HG02798 (cell line): ENCODE measurements at regions not wholly inside any gene's neighbourhood (a gene's known extent, or its start where the extent isn't known, plus 50 kb on each side); places are given as distances from the start of the nearest gene placed in this dataset.
"Not testable (repeated sequence)": the region's sequence is repeated elsewhere in the genome, so short reads cannot be mapped to it uniquely, and the experiment has no call there.

Experiments
- ATAC-seq: cut with Tn5 transposase; IDR thresholded peaks from one replicate; pipeline ENCODE4 v1.9.1; 2021; ENCODE audit warnings: mild to moderate bottlenecking; ENCODE audit not compliant: unreplicated experiment, poor library complexity

DNA sequence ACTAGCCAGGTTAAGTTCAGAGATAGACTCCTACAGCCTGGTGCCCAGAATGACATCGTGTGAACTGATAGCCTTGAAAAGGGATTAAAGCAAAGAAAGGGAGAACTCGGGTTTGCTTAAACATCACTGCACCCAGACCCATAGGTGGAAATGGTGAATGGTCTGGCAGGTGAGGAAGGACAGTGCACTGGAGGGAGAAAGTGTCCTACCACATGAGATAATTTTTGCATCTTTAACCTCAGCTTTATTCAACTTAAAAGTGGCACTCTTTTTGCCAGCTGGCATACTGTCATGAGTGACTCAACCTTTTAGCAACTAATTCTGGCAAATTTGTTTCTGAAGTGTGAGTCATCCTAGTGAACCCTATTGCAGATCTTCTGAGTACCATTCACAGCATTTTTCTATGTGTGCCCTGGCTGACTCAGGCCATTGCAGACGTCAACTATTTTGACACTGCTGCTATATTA is 53.0 kb upstream of the DAPP1 start:
- ATAC-seq = no peak

DNA sequence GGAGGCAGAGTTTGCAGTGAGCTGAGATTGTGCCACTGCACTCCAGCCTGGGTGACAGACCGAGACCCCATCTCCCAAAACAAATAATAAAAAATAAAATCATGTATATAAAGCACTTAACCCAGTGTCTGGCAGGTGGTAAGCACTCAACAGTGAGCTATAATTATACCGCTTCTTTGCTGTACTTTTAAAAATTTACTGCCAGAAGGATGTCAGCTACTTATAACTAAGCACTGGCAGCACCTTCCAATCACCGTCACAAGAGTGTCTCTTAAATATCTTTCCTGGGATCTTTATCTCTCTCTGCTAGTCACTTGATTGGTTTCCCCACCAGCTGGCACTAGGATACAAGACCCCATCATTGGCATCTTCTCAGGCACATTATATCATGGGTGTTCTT is 53.9 kb upstream of the DAPP1 start:
- ATAC-seq = no peak

- ATAC-seq = no peak
These were observed 56.6 kb upstream of the DAPP1 start for GRCh38 chr4:99759988-99760387.

GRCh38 chr4:99759346-99759984 is 57.2 kb upstream of the DAPP1 start:
- ATAC-seq = no peak

GRCh38 chr4:99755223-99755944 is 61.2 kb upstream of the DAPP1 start:
- no peak for ATAC-seq

DNA sequence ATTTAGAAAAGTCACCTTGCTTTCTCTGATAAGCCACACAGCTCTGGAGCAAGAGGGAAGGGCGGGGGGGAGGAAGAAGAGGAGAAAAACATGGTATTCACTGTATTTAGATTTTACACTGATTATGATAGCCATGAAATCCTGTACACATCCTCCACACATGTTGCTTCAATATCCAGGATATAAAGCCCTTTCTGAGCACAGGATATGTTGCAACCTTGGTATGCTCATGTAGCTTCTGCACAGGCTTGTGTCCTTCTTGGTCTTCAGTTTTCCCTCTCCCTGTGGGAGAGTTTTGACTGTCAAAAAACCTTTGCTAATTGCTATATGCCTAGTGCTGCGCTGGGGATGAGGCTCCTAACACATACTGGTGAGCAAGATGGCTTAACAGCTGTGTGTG is 61.9 kb upstream of the DAPP1 start:
- no peak for ATAC-seq

GRCh38 chr4:99753931-99754330 is 62.7 kb upstream of the DAPP1 start:
- no peak for ATAC-seq

GRCh38 chr4:99749445-99750391 is 66.9 kb upstream of the DAPP1 start:
- ATAC-seq = peak; percentile 50

- no peak for ATAC-seq
These were observed 70.2 kb upstream of the DAPP1 start for GRCh38 chr4:99746443-99746842.

- ATAC-seq = no peak
These were observed 79.2 kb upstream of the C4orf54 start for GRCh38 chr4:99736846-99737245.

DNA sequence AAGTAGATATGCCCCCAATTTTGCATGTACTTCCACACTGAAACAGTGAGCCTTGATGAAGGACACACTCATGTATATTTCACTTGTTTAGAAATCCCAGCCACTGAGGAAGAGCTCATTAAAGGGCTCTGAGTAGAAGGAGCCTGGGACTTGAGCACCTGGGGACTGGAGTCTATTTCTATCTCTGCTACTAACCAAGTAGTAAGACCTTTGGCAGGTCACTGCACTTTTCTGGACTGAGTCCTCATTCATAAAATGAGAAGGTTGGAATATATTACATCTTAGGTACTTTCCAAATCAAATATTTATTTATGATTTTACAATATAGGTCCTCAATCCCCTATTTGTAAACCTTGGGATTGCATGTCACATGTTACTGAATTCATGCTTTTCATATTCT is 78.2 kb upstream of the C4orf54 start:
- no peak for ATAC-seq

GRCh38 chr4:99734583-99735322 is 77.1 kb upstream of the C4orf54 start:
- ATAC-seq = no peak

GRCh38 chr4:99733455-99733854 is 75.8 kb upstream of the C4orf54 start:
- ATAC-seq = not testable (repeated sequence)

- no peak for ATAC-seq
These were observed 71.6 kb upstream of the C4orf54 start for GRCh38 chr4:99729186-99729585.

DNA sequence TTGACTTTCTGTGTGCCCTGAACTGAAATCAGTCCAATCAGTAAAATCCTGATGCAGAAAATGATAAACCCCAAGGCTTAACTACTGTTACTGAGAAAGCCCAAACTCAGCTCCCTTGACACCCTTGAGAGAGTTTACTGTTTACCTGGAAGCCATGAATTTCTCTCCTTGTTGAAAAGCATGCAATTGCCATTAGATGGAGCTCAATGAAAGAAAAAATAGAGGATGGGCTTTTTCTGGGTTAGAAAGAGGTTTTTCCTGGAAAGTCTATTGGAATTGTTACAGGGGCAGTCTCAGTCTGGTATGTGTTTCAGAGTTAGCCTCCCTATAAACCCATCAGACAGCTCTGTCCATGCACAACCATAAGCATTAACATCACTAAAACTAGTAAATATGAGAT is 66.4 kb upstream of the C4orf54 start:
- no peak for ATAC-seq

DNA sequence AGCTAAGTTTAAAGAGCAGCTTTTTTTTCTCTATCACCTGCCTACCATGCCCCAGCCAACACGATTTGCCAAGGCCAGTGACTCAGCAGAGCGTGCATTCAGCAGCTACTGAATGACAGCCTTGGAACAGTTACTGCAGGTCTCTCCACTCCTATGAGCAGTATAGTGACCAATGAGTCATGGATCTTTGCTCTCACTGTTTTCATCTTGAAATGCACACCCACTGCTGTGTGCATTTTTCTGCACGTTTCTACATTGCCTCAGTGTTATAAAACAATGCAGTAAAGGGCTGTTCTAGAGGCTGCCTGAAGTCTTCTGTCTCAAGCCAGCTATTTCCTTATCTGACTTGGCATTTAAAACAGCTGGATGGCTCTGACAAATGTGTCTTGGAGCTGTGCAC is 66.0 kb upstream of the C4orf54 start:
- ATAC-seq = no peak

DNA sequence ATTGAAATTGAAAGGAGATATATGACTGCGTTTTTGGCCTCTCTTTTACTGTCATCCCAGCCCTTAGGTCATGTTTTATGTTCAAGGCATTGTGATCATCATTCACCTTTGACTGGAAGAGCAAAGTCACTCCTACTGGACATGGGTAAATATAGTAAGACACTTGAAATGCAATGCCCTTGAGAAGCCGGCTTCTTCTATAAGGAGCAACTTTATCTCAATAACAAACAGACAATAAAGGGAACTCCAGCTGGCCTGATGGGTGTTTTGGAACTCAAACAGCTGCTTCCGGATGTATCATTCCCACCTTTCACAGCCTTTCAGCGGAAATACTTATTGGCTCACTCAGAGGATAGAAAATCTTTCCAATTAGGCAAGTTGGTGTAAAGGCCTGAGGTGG is 65.1 kb upstream of the C4orf54 start:
- ATAC-seq = no peak

DNA sequence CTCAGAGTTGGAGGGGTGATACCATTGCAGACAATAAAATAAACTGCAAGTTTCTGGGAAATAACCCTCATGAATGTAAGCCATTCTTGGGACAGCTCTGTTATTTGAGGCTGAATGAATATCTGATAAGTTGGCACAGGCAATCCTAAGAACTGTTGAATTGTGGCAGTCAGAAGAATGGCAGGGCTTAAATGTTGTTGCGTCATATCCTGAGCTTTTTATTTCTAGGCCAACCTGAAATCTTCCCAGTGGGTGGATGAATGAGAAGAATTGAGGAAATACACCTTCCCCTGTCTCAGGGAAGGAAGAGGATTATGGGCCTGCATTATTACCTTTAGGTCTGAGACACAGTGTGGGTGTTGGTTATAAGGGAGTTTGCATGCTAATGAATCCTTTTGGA is 64.4 kb upstream of the C4orf54 start:
- no peak for ATAC-seq

DNA sequence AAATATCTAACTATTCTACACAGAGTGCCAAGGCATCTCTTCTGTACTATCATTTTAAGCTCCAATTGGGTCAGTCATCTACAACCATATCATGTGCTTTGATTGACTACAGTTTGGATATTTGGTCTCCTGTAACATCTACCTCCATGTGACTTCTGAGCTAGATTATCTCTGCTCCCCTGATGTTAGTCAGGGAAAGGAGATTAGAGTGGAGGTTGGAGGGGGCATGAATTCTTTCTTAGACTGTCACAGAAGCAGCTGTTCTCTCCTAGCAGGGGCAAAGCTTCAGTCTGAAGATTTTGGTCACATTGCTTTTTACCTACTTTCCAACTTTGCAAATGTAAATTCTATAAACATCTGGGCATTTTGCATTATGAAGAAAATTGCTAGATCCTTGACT is 62.6 kb upstream of the C4orf54 start:
- ATAC-seq = no peak

- no peak for ATAC-seq
These were observed 59.4 kb upstream of the C4orf54 start for GRCh38 chr4:99716996-99717395.
